Gastroesophageal sphincter (tissue), 3 donors: ENCODE measurements at regions not wholly inside any gene's neighbourhood (a gene's known extent, or its start where the extent isn't known, plus 50 kb on each side); places are given as distances from the start of the nearest gene placed in this dataset.
"Not testable (repeated sequence)": the region's sequence is repeated elsewhere in the genome, so short reads cannot be mapped to it uniquely, and the experiment has no call there.

Source experiments
- EP300 ChIP-seq: sonication (generic); formaldehyde crosslinking; IDR thresholded peaks from one replicate; pipeline ENCODE4 v1.6.1; 2017; ENCODE audit warnings: antibody characterized with exemption, mild to moderate bottlenecking
- POLR2A ChIP-seq, 2 donors: fragments of 450-650 bp; IDR thresholded peaks; one replicate each; pipeline ENCODE4 v1.6.1; 2017; ENCODE audit warnings: antibody characterized with exemption in 2 of 2, mild to moderate bottlenecking in 2 of 2, moderate library complexity in 1 of 2
- TF ChIP-seq, protein P1 (sequence below), 4 experiments: fragments of 200-600 bp in 2 of 4; fragments of 450-650 bp in 2 of 4; sonication (generic) in 1 of 4; IDR thresholded peaks; one replicate each; pipeline ENCODE4 v1.5.1; 2017 to 2019; ENCODE audit warnings: antibody characterized with exemption in 4 of 4, mild to moderate bottlenecking in 2 of 4, moderate library complexity in 2 of 4

DNA sequence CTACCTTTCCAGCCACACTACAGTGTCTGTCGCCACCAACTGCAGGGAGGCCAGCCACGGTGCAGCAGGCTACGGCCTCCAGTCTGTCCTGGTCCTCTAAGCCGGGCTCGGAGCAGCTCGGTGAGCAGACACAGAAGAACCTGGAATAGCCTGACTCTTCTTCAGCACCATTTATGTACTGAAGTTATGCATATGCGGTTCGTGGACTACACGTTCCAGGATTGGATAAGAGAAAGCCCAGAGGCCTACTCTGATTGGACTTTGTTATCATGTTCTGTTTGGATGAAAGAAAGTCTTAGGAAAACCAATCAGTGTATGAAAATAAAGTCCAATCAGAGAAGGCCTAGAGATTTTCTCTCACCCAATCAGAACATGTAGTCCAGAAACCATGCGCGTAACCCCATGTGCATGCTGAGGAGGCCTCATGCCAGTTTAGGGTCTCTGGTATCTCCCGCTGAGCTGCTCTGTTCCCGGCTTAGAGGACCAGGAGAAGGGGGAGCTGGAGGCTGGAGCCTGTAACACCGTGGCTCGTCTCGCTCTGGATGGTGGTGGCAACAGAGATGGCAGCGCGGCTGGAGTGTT lies 4462.0 kb upstream of the OR11H1 start:
- TF ChIP-seq, protein P1, sequence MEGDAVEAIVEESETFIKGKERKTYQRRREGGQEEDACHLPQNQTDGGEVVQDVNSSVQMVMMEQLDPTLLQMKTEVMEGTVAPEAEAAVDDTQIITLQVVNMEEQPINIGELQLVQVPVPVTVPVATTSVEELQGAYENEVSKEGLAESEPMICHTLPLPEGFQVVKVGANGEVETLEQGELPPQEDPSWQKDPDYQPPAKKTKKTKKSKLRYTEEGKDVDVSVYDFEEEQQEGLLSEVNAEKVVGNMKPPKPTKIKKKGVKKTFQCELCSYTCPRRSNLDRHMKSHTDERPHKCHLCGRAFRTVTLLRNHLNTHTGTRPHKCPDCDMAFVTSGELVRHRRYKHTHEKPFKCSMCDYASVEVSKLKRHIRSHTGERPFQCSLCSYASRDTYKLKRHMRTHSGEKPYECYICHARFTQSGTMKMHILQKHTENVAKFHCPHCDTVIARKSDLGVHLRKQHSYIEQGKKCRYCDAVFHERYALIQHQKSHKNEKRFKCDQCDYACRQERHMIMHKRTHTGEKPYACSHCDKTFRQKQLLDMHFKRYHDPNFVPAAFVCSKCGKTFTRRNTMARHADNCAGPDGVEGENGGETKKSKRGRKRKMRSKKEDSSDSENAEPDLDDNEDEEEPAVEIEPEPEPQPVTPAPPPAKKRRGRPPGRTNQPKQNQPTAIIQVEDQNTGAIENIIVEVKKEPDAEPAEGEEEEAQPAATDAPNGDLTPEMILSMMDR (IDR thresholded peaks at IDR 0.05): not testable (repeated sequence)
- not testable (repeated sequence) for TF ChIP-seq POLR2A (IDR thresholded peaks at IDR 0.05); EP300
